PFSK-1 (cell line): ENCODE measurements at regions not wholly inside any gene's neighbourhood (a gene's known extent, or its start where the extent isn't known, plus 50 kb on each side); places are given as distances from the start of the nearest gene placed in this dataset.

Experiments used
- FOXP2 ChIP-seq: optimal IDR thresholded peaks from 2 replicates; pipeline ENCODE3; 2011; ENCODE audit warnings: borderline replicate concordance, control low read depth, inconsistent platforms; ENCODE audit not compliant: insufficient read depth; ENCODE audit errors: extremely low read length, extremely low read depth
- POLR2AphosphoS5 ChIP-seq: IDR thresholded peaks from 2 replicates; pipeline ENCODE4 v1.6.1; 2012; ENCODE audit warnings: low read depth, mild to moderate bottlenecking, control low read depth, low read length, moderate library complexity
- REST ChIP-seq, 2 experiments: IDR thresholded peaks; 2 replicates each; pipeline versions ENCODE4 v1.6.1 to v1.8.0; 2011 to 2012; ENCODE audit warnings: low read depth in 2 of 2, low read length in 2 of 2, control low read depth in 1 of 2, inconsistent platforms in 1 of 2, mild to moderate bottlenecking in 1 of 2, moderate library complexity in 1 of 2; ENCODE audit not compliant: insufficient read depth in 1 of 2
- SIN3A ChIP-seq: IDR thresholded peaks from 2 replicates; pipeline ENCODE4 v1.6.1; 2012; ENCODE audit warnings: mild to moderate bottlenecking, low read length, moderate library complexity, borderline replicate concordance; ENCODE audit not compliant: insufficient read depth
- TAF1 ChIP-seq: IDR thresholded peaks from 2 replicates; pipeline ENCODE4 v1.6.1; 2012; ENCODE audit warnings: low read length, control low read depth, borderline replicate concordance; ENCODE audit not compliant: insufficient read depth

- TF ChIP-seq REST (IDR thresholded peaks at IDR 0.05; ENCODE audit: insufficient read depth in 1 of 2, low read depth in 2 of 2, low read length in 2 of 2) (no peak), SIN3A (no peak), POLR2AphosphoS5 (no peak), TAF1 (no peak)
Measured at GRCh38 chr19:27896091-27896490, 1316.9 kb downstream of the UQCRFS1 start.

- TF ChIP-seq POLR2AphosphoS5 (no peak), FOXP2 (no peak), TAF1 (no peak), SIN3A (no peak), REST (IDR thresholded peaks at IDR 0.05; ENCODE audit: insufficient read depth in 1 of 2, low read depth in 2 of 2, low read length in 2 of 2) (no peak)
Measured at GRCh38 chr19:27894906-27895754, 1317.8 kb downstream of the UQCRFS1 start.

GRCh38 chr19:27892500-27892899 lies 1320.5 kb downstream of the UQCRFS1 start:
- TF ChIP-seq SIN3A (no peak), REST (IDR thresholded peaks at IDR 0.05; ENCODE audit: insufficient read depth in 1 of 2, low read depth in 2 of 2, low read length in 2 of 2) (no peak), FOXP2 (no peak)

- TF ChIP-seq SIN3A, result no peak
- no peak for TF ChIP-seq TAF1
- no peak for TF ChIP-seq REST (IDR thresholded peaks at IDR 0.05; ENCODE audit: insufficient read depth in 1 of 2, low read depth in 2 of 2, low read length in 2 of 2)
- no peak for TF ChIP-seq POLR2AphosphoS5
- no peak for TF ChIP-seq FOXP2
Measured at GRCh38 chr19:27891411-27891810, 1321.5 kb downstream of the UQCRFS1 start.

GRCh38 chr19:27890696-27891095 lies 1322.3 kb downstream of the UQCRFS1 start:
- TF ChIP-seq FOXP2 (no peak), POLR2AphosphoS5 (no peak), TAF1 (no peak), REST (IDR thresholded peaks at IDR 0.05; ENCODE audit: insufficient read depth in 1 of 2, low read depth in 2 of 2, low read length in 2 of 2) (no peak), SIN3A (no peak)
